ENCODE measurements at regions not wholly inside any gene's neighbourhood (a gene's known extent, or its start where the extent isn't known, plus 50 kb on each side); places are given as distances from the start of the nearest gene placed in this dataset.

- TF ChIP-seq CTCF (IDR thresholded peaks at IDR 0.05), result no peak
- no peak for TF ChIP-seq TCF12 (IDR thresholded peaks at IDR 0.05)
Measured at GRCh38 chr14:104476437-104476836, 103.1 kb upstream of the C14orf180 start (continued).

- Histone ChIP-seq H3K36me3 (replicated peaks in 1 of 2; ENCODE audit: control insufficient read depth in 1 of 2, insufficient read depth in 2 of 2, low read length in 1 of 2) (no peaks in the 10 kb centered on the region), H3K27me3 (ENCODE audit: insufficient read depth) (no peaks in the 10 kb centered on the region), H3K79me2 (ENCODE audit: insufficient read depth) (no peaks in the 10 kb centered on the region), H3K4me2 (no peak overlapping the region), H3K9ac (no peak overlapping the region), H3K4me1 (ENCODE audit: control insufficient read depth in 1 of 2, insufficient read depth in 2 of 2, low read depth in 1 of 2, low read length in 1 of 2) (peaks cover 0 to 13% of the 10 kb centered on the region in 2 experiments; a peak in 2 of 4 replicates), H3F3A (replicated peaks; ENCODE audit: insufficient read depth) (no peaks in the 10 kb centered on the region), H3K4me3 (ENCODE audit: low read depth in 2 of 2, low read length in 1 of 2) (no peak overlapping the region), H2AFZ (ENCODE audit: low read depth) (no peak overlapping the region), H3K27ac (ENCODE audit: low read depth in 2 of 2, low read length in 1 of 2) (no peak overlapping the region), H3K9me3 (no peaks in the 10 kb centered on the region), H4K20me1 (ENCODE audit: insufficient read depth) (no peaks in the 10 kb centered on the region), H3K9me2 (no peaks in the 10 kb centered on the region)
- DNase-seq, result no peak
- CTCF ChIA-PET, result interaction anchor here (1.2 kb wide), 1 partner anchor 15 kb away, joined by 3 read pairs; no protein-coding TSS in a partner anchor
- 66% methylated on average over 5 of the region's 15 CpGs for WGBS (ENCODE audit: low lambda C conversion rate)
- POLR2A ChIA-PET, result no interaction called here
- TF ChIP-seq POLR2AphosphoS5 (IDR thresholded peaks at IDR 0.05; ENCODE audit: low read depth, low read length) (no peak), REST (IDR thresholded peaks at IDR 0.05; ENCODE audit: low read depth, low read length) (no peak), USF2 (IDR thresholded peaks at IDR 0.05; ENCODE audit: borderline replicate concordance, low read depth, low read length) (no peak), RAD21 (IDR thresholded peaks at IDR 0.05; ENCODE audit: low read length) (no peak), SMC3 (IDR thresholded peaks at IDR 0.05; ENCODE audit: low read depth, low read length) (no peak), YY1 (IDR thresholded peaks at IDR 0.05; ENCODE audit: low read depth) (no peak), RCOR1 (IDR thresholded peaks at IDR 0.05; ENCODE audit: low read length) (no peak), NRF1 (IDR thresholded peaks at IDR 0.05; ENCODE audit: low read depth, low read length) (no peak), JUND (IDR thresholded peaks at IDR 0.05) (no peak)
Measured at GRCh38 chr14:104477117-104477623, 102.4 kb upstream of the C14orf180 start.

Measured in SK-N-SH (cell line).